Astrocyte (in vitro differentiated cells and primary cell): ENCODE measurements at regions not wholly inside any gene's neighbourhood (a gene's known extent, or its start where the extent isn't known, plus 50 kb on each side); places are given as distances from the start of the nearest gene placed in this dataset.

ENCODE experiments used
- DNase-seq: peaks from one replicate; pipeline ENCODE4 v3.0.0-alpha.2; 2010; ENCODE audit warnings: low read depth
- FAIRE-seq: peaks from 2 replicates; lab custom pipeline; 2011; peaks lifted over from hg19 to GRCh38; lab: Jason Lieb, UNC
- H2AFZ ChIP-seq: 2 replicates; pipeline ENCODE4 v1.6.0; 2012; ENCODE audit warnings: low read depth, low read length, inconsistent platforms
- H3K27ac ChIP-seq: 2 replicates; pipeline ENCODE4 v1.5.1; 2011; ENCODE audit warnings: low read depth, low read length, inconsistent platforms
- H3K27me3 ChIP-seq: 2 replicates; pipeline ENCODE4 v1.6.0; 2011; ENCODE audit warnings: low read length, inconsistent platforms; ENCODE audit not compliant: insufficient read depth
- H3K36me3 ChIP-seq: 2 replicates; pipeline ENCODE4 v1.5.1; 2011; ENCODE audit warnings: low read length, inconsistent platforms; ENCODE audit not compliant: insufficient read depth
- H3K4me1 ChIP-seq: 2 replicates; pipeline ENCODE4 v1.5.1; 2011; ENCODE audit warnings: low read length, inconsistent platforms; ENCODE audit not compliant: insufficient read depth
- H3K4me2 ChIP-seq: 2 replicates; pipeline ENCODE4 v1.6.0; 2012; ENCODE audit warnings: low read length, inconsistent platforms
- H3K4me3 ChIP-seq: 2 replicates; pipeline ENCODE4 v1.5.1; 2011; ENCODE audit warnings: low read depth, mild to moderate bottlenecking, low read length, inconsistent platforms; ENCODE audit not compliant: insufficient read depth
- H3K79me2 ChIP-seq: 2 replicates; pipeline ENCODE4 v1.6.0; 2012; ENCODE audit warnings: mild to moderate bottlenecking, low read length, inconsistent platforms; ENCODE audit not compliant: insufficient read depth
- H3K9ac ChIP-seq: 2 replicates; pipeline ENCODE4 v1.6.0; 2012; ENCODE audit warnings: mild to moderate bottlenecking, low read length, inconsistent platforms
- H3K9me3 ChIP-seq: 2 replicates; pipeline ENCODE4 v1.5.1; 2012; ENCODE audit warnings: low read depth, mild to moderate bottlenecking, low read length, inconsistent platforms; ENCODE audit not compliant: insufficient read depth
- H4K20me1 ChIP-seq: 2 replicates; pipeline ENCODE4 v1.6.0; 2012; ENCODE audit warnings: low read length, inconsistent platforms; ENCODE audit not compliant: insufficient read depth
- H3K27ac Mint-ChIP-seq: one replicate; pipeline ENCODE4 v1.8.0; 2021; ENCODE audit warnings: mild to moderate bottlenecking, mixed read lengths; ENCODE audit not compliant: unreplicated experiment
- H3K27me3 Mint-ChIP-seq: one replicate; pipeline ENCODE4 v1.8.0; 2021; ENCODE audit warnings: low read depth, mixed read lengths; ENCODE audit not compliant: unreplicated experiment
- H3K36me3 Mint-ChIP-seq: one replicate; pipeline ENCODE4 v1.8.0; 2021; ENCODE audit warnings: low read depth, mixed read lengths; ENCODE audit not compliant: unreplicated experiment
- H3K4me1 Mint-ChIP-seq: one replicate; pipeline ENCODE4 v1.8.0; 2021; ENCODE audit warnings: low read depth, mixed read lengths; ENCODE audit not compliant: unreplicated experiment
- H3K4me3 Mint-ChIP-seq: one replicate; pipeline ENCODE4 v1.8.0; 2021; ENCODE audit warnings: mild to moderate bottlenecking, moderate library complexity, mixed read lengths; ENCODE audit not compliant: unreplicated experiment
- H3K9me3 Mint-ChIP-seq: one replicate; pipeline ENCODE4 v1.8.0; 2021; ENCODE audit warnings: mild to moderate bottlenecking, mixed read lengths; ENCODE audit not compliant: unreplicated experiment
- EZH2 ChIP-seq: IDR thresholded peaks from 2 replicates; pipeline ENCODE4 v1.6.1; 2012; ENCODE audit warnings: mild to moderate bottlenecking, low read length, inconsistent platforms; ENCODE audit not compliant: insufficient read depth
- TF ChIP-seq, protein P1 (sequence below): IDR thresholded peaks from 2 replicates; pipeline ENCODE4 v1.5.1; 2011; ENCODE audit warnings: low read depth, mild to moderate bottlenecking, inconsistent platforms, low read length, moderate library complexity; ENCODE audit not compliant: insufficient read depth

DNA sequence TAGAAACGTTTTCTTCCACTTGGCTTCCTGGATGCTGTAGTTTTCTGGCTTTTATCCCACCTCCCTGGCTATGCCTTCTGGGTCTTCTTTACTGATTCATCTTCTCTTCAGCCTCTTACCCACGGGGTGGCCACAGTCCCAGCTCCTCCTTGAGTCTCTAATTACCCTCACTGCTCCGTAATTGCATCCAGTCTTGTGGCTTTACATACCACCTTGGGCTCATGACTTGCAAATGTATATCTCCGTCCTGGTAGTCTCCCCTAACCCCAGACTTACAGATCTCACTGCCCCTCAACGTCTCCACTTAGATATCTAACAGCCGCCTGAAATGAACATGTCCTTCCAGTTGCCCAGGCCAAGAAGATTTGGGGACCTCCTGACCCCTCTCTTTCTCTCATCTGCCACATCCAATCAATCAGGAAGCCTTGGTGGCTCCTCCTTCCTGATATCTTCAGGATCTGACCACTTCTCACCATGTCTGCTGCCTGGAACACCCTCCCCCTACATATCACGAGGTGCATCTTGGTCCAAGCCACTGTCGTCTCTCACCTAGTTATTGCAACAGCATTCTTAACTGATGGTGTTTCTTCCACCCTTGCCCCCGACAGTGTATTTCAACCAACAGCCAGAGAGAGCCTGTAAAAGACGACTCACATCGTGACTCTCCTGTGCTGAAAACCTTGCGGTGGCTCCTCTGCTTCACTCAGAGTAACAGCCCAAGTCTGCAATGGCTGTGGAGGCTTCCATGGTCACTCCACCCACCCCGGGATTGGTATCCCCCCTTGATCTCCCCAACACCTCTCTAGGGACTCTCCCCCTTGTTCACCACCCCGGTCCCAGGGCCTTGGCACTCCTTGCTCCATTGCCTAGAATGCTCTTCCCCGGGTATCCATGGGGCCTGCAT, 219.0 kb upstream of the POU3F1 start:
- Mint-ChIP-seq H3K9me3 (peaks cover 5% of the 10 kb centered on the region), H3K36me3 (no peaks in the 10 kb centered on the region), H3K27ac (no peak overlapping the region), H3K4me3 (no peak overlapping the region), H3K27me3 (peaks cover 62% of the 10 kb centered on the region), H3K4me1 (peaks cover 4% of the 10 kb centered on the region)
- no peak overlapping the region for H3K4me3 ChIP-seq
- TF ChIP-seq EZH2: no peak
- TF ChIP-seq, protein P1, sequence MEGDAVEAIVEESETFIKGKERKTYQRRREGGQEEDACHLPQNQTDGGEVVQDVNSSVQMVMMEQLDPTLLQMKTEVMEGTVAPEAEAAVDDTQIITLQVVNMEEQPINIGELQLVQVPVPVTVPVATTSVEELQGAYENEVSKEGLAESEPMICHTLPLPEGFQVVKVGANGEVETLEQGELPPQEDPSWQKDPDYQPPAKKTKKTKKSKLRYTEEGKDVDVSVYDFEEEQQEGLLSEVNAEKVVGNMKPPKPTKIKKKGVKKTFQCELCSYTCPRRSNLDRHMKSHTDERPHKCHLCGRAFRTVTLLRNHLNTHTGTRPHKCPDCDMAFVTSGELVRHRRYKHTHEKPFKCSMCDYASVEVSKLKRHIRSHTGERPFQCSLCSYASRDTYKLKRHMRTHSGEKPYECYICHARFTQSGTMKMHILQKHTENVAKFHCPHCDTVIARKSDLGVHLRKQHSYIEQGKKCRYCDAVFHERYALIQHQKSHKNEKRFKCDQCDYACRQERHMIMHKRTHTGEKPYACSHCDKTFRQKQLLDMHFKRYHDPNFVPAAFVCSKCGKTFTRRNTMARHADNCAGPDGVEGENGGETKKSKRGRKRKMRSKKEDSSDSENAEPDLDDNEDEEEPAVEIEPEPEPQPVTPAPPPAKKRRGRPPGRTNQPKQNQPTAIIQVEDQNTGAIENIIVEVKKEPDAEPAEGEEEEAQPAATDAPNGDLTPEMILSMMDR: no peak
- no peak overlapping the region for H3K4me2 ChIP-seq
- H3K9ac ChIP-seq: no peak overlapping the region
- H2AFZ ChIP-seq: no peak overlapping the region
- peaks cover 6% of the 10 kb centered on the region for H3K27me3 ChIP-seq
- DNase-seq (no peak), FAIRE-seq (no peak)
- H3K79me2 ChIP-seq: no peaks in the 10 kb centered on the region
- H3K9me3 ChIP-seq: no peaks in the 10 kb centered on the region
- no peak overlapping the region for H3K27ac ChIP-seq
- no peaks in the 10 kb centered on the region for H3K36me3 ChIP-seq
- H4K20me1 ChIP-seq: no peaks in the 10 kb centered on the region
- H3K4me1 ChIP-seq: no peaks in the 10 kb centered on the region

DNA sequence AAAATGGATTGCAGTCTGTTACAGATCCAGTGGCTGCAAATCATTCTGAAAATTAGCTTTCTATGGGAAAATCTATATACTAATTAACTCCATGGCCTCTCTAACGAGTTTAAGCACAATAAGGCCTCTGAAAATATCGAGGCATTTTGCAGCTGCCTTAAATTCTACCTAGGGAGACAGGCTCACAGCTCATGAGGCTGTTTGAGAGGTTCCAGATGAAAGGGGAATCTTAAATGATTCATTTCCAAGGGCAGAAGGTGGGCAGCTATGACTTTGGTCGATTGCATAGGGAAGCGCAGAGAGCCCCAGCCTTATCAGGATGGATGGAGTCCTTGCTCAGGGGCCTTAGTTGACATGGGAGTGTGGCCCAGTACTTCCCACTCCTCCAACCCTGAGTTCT, 216.8 kb upstream of the POU3F1 start:
- Histone ChIP-seq H3K4me3 (no peak overlapping the region), H2AFZ (no peak overlapping the region), H3K4me1 (no peaks in the 10 kb centered on the region), H3K27me3 (peaks cover 6% of the 10 kb centered on the region), H3K27ac (no peak overlapping the region), H3K79me2 (no peaks in the 10 kb centered on the region), H3K9me3 (peaks cover 4% of the 10 kb centered on the region), H3K36me3 (no peaks in the 10 kb centered on the region), H3K9ac (no peak overlapping the region), H3K4me2 (no peak overlapping the region), H4K20me1 (no peaks in the 10 kb centered on the region)
- no peak overlapping the region for H3K27ac Mint-ChIP-seq
- no peak overlapping the region for H3K4me3 Mint-ChIP-seq
- peaks cover 6% of the 10 kb centered on the region for H3K9me3 Mint-ChIP-seq
- H3K4me1 Mint-ChIP-seq: peaks cover 4% of the 10 kb centered on the region
- no peak for TF ChIP-seq EZH2
- TF ChIP-seq, protein P1: no peak
- peaks cover 52% of the 10 kb centered on the region for H3K27me3 Mint-ChIP-seq
- no peak for DNase-seq
- FAIRE-seq: no peak
- H3K36me3 Mint-ChIP-seq: peaks cover 2% of the 10 kb centered on the region

DNA sequence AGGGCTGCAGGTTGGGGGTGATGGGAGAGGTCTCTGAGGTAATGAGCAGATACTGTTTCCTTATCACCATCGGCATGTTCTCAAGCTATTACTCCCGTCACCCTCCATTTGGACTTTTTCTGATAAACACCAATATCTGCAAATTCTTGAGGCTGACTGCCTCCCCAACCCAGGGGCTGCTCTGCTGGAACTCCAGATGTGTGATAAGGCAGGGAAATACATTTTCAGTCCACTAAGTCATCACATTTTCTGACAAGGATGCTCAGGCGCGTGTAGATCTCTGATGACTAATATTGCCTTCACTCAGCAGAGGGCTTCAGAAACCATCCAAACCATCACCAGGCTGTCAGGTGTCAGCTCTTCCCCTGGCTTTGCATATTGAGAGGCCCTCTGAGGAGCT, 215.0 kb upstream of the POU3F1 start:
- Mint-ChIP-seq H3K4me3 (no peak overlapping the region), H3K36me3 (peaks cover 2% of the 10 kb centered on the region), H3K9me3 (peaks cover 5% of the 10 kb centered on the region), H3K27ac (no peak overlapping the region), H3K27me3 (peaks cover 48% of the 10 kb centered on the region), H3K4me1 (peaks cover 4% of the 10 kb centered on the region)
- Histone ChIP-seq H4K20me1 (no peaks in the 10 kb centered on the region), H2AFZ (no peak overlapping the region), H3K79me2 (no peaks in the 10 kb centered on the region), H3K36me3 (no peaks in the 10 kb centered on the region), H3K9ac (no peak overlapping the region), H3K27ac (no peak overlapping the region), H3K4me2 (no peak overlapping the region), H3K4me1 (no peaks in the 10 kb centered on the region), H3K9me3 (peaks cover 4% of the 10 kb centered on the region), H3K27me3 (peaks cover 13% of the 10 kb centered on the region), H3K4me3 (no peak overlapping the region)
- no peak for FAIRE-seq
- TF ChIP-seq, protein P1: no peak
- no peak for TF ChIP-seq EZH2
- DNase-seq: no peak
